Stimulated activated naive CD8-positive, alpha-beta T cell treated with anti-CD3 and anti-CD28 coated beads, Interleukin-15, Interleukin-2, amounts not matched to agents 100 U/mL and 50 U/mL, for 24 hours (primary cell): ENCODE measurements at regions not wholly inside any gene's neighbourhood (a gene's known extent, or its start where the extent isn't known, plus 50 kb on each side); places are given as distances from the start of the nearest gene placed in this dataset.
"Not testable (repeated sequence)": the region's sequence is repeated elsewhere in the genome, so short reads cannot be mapped to it uniquely, and the experiment has no call there.

Experiments
- ATAC-seq: fragments of 150-1000 bp; cut with Tn5 transposase; one replicate; pipeline ENCODE4 v1.10.0; 2021
- DNase-seq: peaks from one replicate; pipeline ENCODE4 v3.0.0; 2021

GRCh38 chr6:106723419-106723818, 94.0 kb downstream of the QRSL1 start:
- DNase-seq, ATAC-seq: not testable (repeated sequence)

- DNase-seq, ATAC-seq: not testable (repeated sequence)
Measured at GRCh38 chr6:106721189-106721588, 91.8 kb downstream of the QRSL1 start.
